ENCODE measurements at regions not wholly inside any gene's neighbourhood (a gene's known extent, or its start where the extent isn't known, plus 50 kb on each side); places are given as distances from the start of the nearest gene placed in this dataset.

- Histone ChIP-seq H3K4me3 (no peak overlapping the region), H3K9me3 (no peaks in the 10 kb centered on the region), H3K27ac (no peak overlapping the region), H3K4me2 (no peak overlapping the region), H3K4me1 (no peaks in the 10 kb centered on the region)
- DNase-seq (ENCODE audit: low read depth in 1 of 2, low spot score in 1 of 2) (no peak), ATAC-seq (no peak), FAIRE-seq (no peak)
- WGBS (ENCODE audit: missing lambda C conversion rate) = 29% methylated on average over 1 of the region's 1 CpG
- CTCF ChIA-PET = no interaction called here
- POLR2A ChIA-PET = no interaction called here
- no peak for TF ChIP-seq ESRRA (IDR thresholded peaks at IDR 0.05; ENCODE audit: borderline replicate concordance, low read length)
- no peak for TF ChIP-seq EHF (CRISPR knock-in tag; IDR thresholded peaks at IDR 0.05)
- TF ChIP-seq CHD4 (IDR thresholded peaks at IDR 0.05; ENCODE audit: borderline replicate concordance) = no peak
- TF ChIP-seq PBX3 (IDR thresholded peaks at IDR 0.05) = no peak
- no peak for TF ChIP-seq HEYL (CRISPR knock-in tag; IDR thresholded peaks at IDR 0.05)
- TF ChIP-seq KDM5A (IDR thresholded peaks at IDR 0.05) = no peak
- TF ChIP-seq RNF2 (IDR thresholded peaks at IDR 0.05; ENCODE audit: borderline replicate concordance, low read depth) = no peak
- TF ChIP-seq EHMT2 (IDR thresholded peaks at IDR 0.05; ENCODE audit: low read depth) = no peak
- no peak for TF ChIP-seq KDM1A (IDR thresholded peaks at IDR 0.05; ENCODE audit: low read depth)
- TF ChIP-seq FOSL2 (IDR thresholded peaks at IDR 0.05) = no peak
- no peak for TF ChIP-seq FOSL2 (CRISPR knock-in tag; IDR thresholded peaks at IDR 0.05)
- TF ChIP-seq HDAC2 (IDR thresholded peaks at IDR 0.05) = no peak
- TF ChIP-seq ZC3H11A (IDR thresholded peaks at IDR 0.05) = no peak
- no peak for TF ChIP-seq MAFK (IDR thresholded peaks at IDR 0.05; ENCODE audit: partially characterized antibody)
- no peak for TF ChIP-seq HOXA7 (CRISPR knock-in tag; IDR thresholded peaks at IDR 0.05)
- no peak for TF ChIP-seq HOXB5 (CRISPR knock-in tag; IDR thresholded peaks at IDR 0.05)
- TF ChIP-seq CBX8 (IDR thresholded peaks at IDR 0.05) = no peak
- no peak for TF ChIP-seq REST (IDR thresholded peaks at IDR 0.05)
Observed at GRCh38 chr3:70571696-70572095, 259.3 kb upstream of the MDFIC2 start.

- CTCF ChIA-PET = no interaction called here
- no peaks in the 10 kb centered on the region for H3K4me1 ChIP-seq
- POLR2A ChIA-PET = no interaction called here
- DNase-seq (ENCODE audit: low read depth in 1 of 2, low spot score in 1 of 2) (no peak), FAIRE-seq (no peak), ATAC-seq (no peak)
- WGBS (ENCODE audit: missing lambda C conversion rate) = 90% methylated on average over 1 of the region's 1 CpG
- H3K9me3 ChIP-seq = no peaks in the 10 kb centered on the region
- H3K4me2 ChIP-seq = no peak overlapping the region
- no peak overlapping the region for H3K27ac ChIP-seq
- H3K4me3 ChIP-seq = no peak overlapping the region
- TF ChIP-seq MAZ (IDR thresholded peaks at IDR 0.05; ENCODE audit: borderline replicate concordance, low read depth, low read length) (no peak), USF2 (IDR thresholded peaks at IDR 0.05) (no peak), JUNB (IDR thresholded peaks at IDR 0.05) (no peak), ELK1 (IDR thresholded peaks at IDR 0.05; ENCODE audit: low read depth, low read length) (no peak), E2F6 (IDR thresholded peaks at IDR 0.05; ENCODE audit: borderline replicate concordance, low read depth) (no peak), RARB (CRISPR knock-in tag; IDR thresholded peaks at IDR 0.05) (no peak), KDM1A (IDR thresholded peaks at IDR 0.05; ENCODE audit: low read depth) (no peak), HOXA7 (CRISPR knock-in tag; IDR thresholded peaks at IDR 0.05) (no peak), MAX (IDR thresholded peaks at IDR 0.05) (no peak), HDAC2 (IDR thresholded peaks at IDR 0.05) (no peak), SMC3 (IDR thresholded peaks at IDR 0.05) (no peak), HOXB5 (CRISPR knock-in tag; IDR thresholded peaks at IDR 0.05) (no peak), HOXB13 (CRISPR knock-in tag; IDR thresholded peaks at IDR 0.05; ENCODE audit: low read depth) (no peak), FOSL2 (IDR thresholded peaks at IDR 0.05) (no peak), FOSL2 (CRISPR knock-in tag; IDR thresholded peaks at IDR 0.05) (no peak), PHF8 (IDR thresholded peaks at IDR 0.05; ENCODE audit: borderline replicate concordance, low read depth) (no peak), NPAS2 (CRISPR knock-in tag; IDR thresholded peaks at IDR 0.05; ENCODE audit: borderline replicate concordance) (no peak), FOXS1 (CRISPR knock-in tag; IDR thresholded peaks at IDR 0.05) (no peak)
Observed at GRCh38 chr3:70570584-70570983, 258.1 kb upstream of the MDFIC2 start.

All from A549 (cell line).